ENCODE measurements at regions not wholly inside any gene's neighbourhood (a gene's known extent, or its start where the extent isn't known, plus 50 kb on each side); places are given as distances from the start of the nearest gene placed in this dataset.

DNA sequence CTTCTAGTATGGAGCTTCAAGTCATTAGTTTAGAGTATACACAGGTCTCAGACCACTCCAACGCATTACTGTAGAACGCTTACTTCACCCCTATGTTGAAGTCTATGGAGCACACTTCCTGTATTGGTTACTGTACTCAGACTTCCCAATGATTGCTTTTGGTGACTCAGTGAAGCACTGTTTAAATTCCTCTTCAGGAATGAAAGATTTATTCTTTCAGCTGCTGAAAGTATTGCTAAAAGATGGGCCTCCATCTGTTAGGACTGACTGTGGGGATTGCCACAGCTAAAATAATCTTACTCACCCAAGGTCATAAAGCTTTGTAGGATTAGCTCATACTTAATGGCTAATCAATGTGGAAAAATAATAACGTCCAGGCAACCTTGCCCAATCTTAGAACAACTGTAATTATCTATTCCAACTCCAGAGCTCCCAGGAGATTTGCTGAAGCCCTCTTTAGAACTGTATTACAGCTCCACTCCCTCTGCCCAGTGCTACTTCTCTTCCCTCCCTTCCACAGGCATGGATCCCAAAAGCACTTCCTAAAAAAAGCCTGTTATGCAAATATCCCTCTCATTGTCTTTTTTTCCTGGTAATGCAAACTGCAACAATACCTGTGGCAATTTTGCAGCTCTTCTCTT lies 281.9 kb upstream of the HS3ST1 start:
- TF ChIP-seq POLR2AphosphoS5 (IDR thresholded peaks at IDR 0.05), result no peak
- TF ChIP-seq, protein P1, sequence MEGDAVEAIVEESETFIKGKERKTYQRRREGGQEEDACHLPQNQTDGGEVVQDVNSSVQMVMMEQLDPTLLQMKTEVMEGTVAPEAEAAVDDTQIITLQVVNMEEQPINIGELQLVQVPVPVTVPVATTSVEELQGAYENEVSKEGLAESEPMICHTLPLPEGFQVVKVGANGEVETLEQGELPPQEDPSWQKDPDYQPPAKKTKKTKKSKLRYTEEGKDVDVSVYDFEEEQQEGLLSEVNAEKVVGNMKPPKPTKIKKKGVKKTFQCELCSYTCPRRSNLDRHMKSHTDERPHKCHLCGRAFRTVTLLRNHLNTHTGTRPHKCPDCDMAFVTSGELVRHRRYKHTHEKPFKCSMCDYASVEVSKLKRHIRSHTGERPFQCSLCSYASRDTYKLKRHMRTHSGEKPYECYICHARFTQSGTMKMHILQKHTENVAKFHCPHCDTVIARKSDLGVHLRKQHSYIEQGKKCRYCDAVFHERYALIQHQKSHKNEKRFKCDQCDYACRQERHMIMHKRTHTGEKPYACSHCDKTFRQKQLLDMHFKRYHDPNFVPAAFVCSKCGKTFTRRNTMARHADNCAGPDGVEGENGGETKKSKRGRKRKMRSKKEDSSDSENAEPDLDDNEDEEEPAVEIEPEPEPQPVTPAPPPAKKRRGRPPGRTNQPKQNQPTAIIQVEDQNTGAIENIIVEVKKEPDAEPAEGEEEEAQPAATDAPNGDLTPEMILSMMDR (IDR thresholded peaks at IDR 0.05), result no peak
- no peak for TF ChIP-seq POLR2A (IDR thresholded peaks at IDR 0.05)
- Histone ChIP-seq H3K4me3 (no peak overlapping the region), H3K4me1 (no peaks in the 10 kb centered on the region), H3K36me3 (no peaks in the 10 kb centered on the region), H3K27ac (no peak overlapping the region), H3K9me3 (no peaks in the 10 kb centered on the region), H3K27me3 (no peaks in the 10 kb centered on the region)
- intact Hi-C loops (cut with DNase I; ENCODE audit: low total_unique reads), result no loop called here
- no peak for DNase-seq (ENCODE audit: low spot score in 2 of 2)

GRCh38 chr4:11704186-11704830 lies 275.6 kb upstream of the HS3ST1 start:
- no peaks in the 10 kb centered on the region for H3K36me3 ChIP-seq
- H3K4me3 ChIP-seq, result no peak overlapping the region
- TF ChIP-seq POLR2AphosphoS5 (IDR thresholded peaks at IDR 0.05) (no peak), POLR2A (IDR thresholded peaks at IDR 0.05) (no peak)
- TF ChIP-seq, protein P1 (IDR thresholded peaks at IDR 0.05), result no peak
- no peak overlapping the region for H3K27ac ChIP-seq
- H3K9me3 ChIP-seq, result no peaks in the 10 kb centered on the region
- DNase-seq (ENCODE audit: low spot score in 2 of 2), result no peak
- peaks cover 0 to 5% of the 10 kb centered on the region in 2 donors for H3K4me1 ChIP-seq
- H3K27me3 ChIP-seq, result no peaks in the 10 kb centered on the region
- intact Hi-C loops (cut with DNase I; ENCODE audit: low total_unique reads), result no loop called here

DNA sequence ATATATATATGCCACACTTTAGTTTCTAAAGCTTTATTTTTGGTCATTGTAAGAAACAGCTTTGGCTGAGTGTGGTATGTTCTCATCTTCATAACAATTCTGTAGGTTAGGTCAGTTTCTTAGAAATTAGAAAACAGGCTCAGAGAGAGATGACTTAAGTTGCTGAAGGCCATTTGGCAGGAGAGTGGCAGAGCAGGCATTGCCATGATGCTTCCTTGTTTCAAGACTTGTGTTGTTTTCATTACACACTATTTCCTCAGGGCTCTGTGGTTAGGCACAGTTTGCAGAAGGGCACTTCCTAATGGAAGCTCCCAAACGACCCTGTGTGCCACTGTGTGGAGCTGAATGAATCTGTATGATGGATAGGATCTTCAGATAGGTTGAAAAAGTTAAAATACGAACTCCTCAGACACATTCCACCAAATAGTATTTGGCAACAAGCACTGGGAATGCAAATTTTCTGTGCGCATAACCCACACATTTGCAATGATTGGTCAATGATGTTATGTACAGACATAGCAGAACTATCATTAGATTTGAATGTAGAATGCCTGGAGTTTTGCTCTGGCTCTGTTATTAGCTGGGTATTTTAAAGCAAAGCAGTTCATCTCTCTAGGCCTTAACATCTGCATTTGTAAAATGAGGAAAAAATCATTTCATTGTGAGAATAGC lies 274.3 kb upstream of the HS3ST1 start:
- no peaks in the 10 kb centered on the region for H3K9me3 ChIP-seq
- H3K36me3 ChIP-seq, result no peaks in the 10 kb centered on the region
- no peak for TF ChIP-seq POLR2A (IDR thresholded peaks at IDR 0.05)
- TF ChIP-seq, protein P1 (IDR thresholded peaks at IDR 0.05), result no peak
- TF ChIP-seq POLR2AphosphoS5 (IDR thresholded peaks at IDR 0.05), result no peak
- DNase-seq (ENCODE audit: low spot score in 2 of 2), result peak in 1 of 2 donors; percentile 30
- no peak overlapping the region for H3K4me3 ChIP-seq
- intact Hi-C loops (cut with DNase I; ENCODE audit: low total_unique reads), result no loop called here
- no peaks in the 10 kb centered on the region for H3K27me3 ChIP-seq
- peaks cover 0 to 5% of the 10 kb centered on the region in 2 donors for H3K4me1 ChIP-seq
- no peak overlapping the region for H3K27ac ChIP-seq

GRCh38 chr4:11701966-11702725 lies 273.5 kb upstream of the HS3ST1 start:
- Histone ChIP-seq H3K9me3 (no peaks in the 10 kb centered on the region), H3K36me3 (no peaks in the 10 kb centered on the region), H3K4me3 (no peak overlapping the region), H3K4me1 (peaks cover 0 to 5% of the 10 kb centered on the region in 2 donors), H3K27ac (no peak overlapping the region), H3K27me3 (no peaks in the 10 kb centered on the region)
- TF ChIP-seq POLR2AphosphoS5 (IDR thresholded peaks at IDR 0.05), result no peak
- TF ChIP-seq, protein P1 (IDR thresholded peaks at IDR 0.05), result no peak
- no peak for TF ChIP-seq POLR2A (IDR thresholded peaks at IDR 0.05)
- no peak for DNase-seq (ENCODE audit: low spot score in 2 of 2)
- intact Hi-C loops (cut with DNase I; ENCODE audit: low total_unique reads), result no loop called here
